ENCODE measurements at regions not wholly inside any gene's neighbourhood (a gene's known extent, or its start where the extent isn't known, plus 50 kb on each side); places are given as distances from the start of the nearest gene placed in this dataset.
"Not testable (repeated sequence)": the region's sequence is repeated elsewhere in the genome, so short reads cannot be mapped to it uniquely, and the experiment has no call there.

GRCh38 chr7:49596701-49597491 is 176.5 kb upstream of the VWC2 start:
- H3K4me3 ChIP-seq (ENCODE audit: low read depth, low read length), result no peak overlapping the region
- H3K9ac ChIP-seq (ENCODE audit: low read depth, low read length), result no peak overlapping the region

GRCh38 chr7:49597805-49598204 is 175.6 kb upstream of the VWC2 start:
- Histone ChIP-seq H3K36me3 (ENCODE audit: control insufficient read depth, insufficient read depth, low read length) (no peaks in the 10 kb centered on the region), H3K9me3 (ENCODE audit: control insufficient read depth, insufficient read depth, low read length) (no peaks in the 10 kb centered on the region), H3K4me3 (ENCODE audit: low read depth, low read length) (no peak overlapping the region), H3K27ac (ENCODE audit: low read depth, low read length) (no peak overlapping the region), H3K4me1 (ENCODE audit: control insufficient read depth, insufficient read depth, low read length) (no peaks in the 10 kb centered on the region), H3K27me3 (ENCODE audit: control insufficient read depth, insufficient read depth, low read length) (no peaks in the 10 kb centered on the region), H3K9ac (ENCODE audit: low read depth, low read length) (no peak overlapping the region)

More at GRCh38 chr7:49596701-49597491, 176.5 kb upstream of the VWC2 start:
- Histone ChIP-seq H3K36me3 (ENCODE audit: control insufficient read depth, insufficient read depth, low read length) (no peaks in the 10 kb centered on the region), H3K27me3 (ENCODE audit: control insufficient read depth, insufficient read depth, low read length) (no peaks in the 10 kb centered on the region), H3K9me3 (ENCODE audit: control insufficient read depth, insufficient read depth, low read length) (no peaks in the 10 kb centered on the region), H3K4me1 (ENCODE audit: control insufficient read depth, insufficient read depth, low read length) (no peaks in the 10 kb centered on the region), H3K27ac (ENCODE audit: low read depth, low read length) (no peak overlapping the region)

GRCh38 chr7:49611951-49612350 is 161.5 kb upstream of the VWC2 start:
- Histone ChIP-seq H3K9ac (ENCODE audit: low read depth, low read length) (no peak overlapping the region), H3K4me3 (ENCODE audit: low read depth, low read length) (no peak overlapping the region), H3K27ac (ENCODE audit: low read depth, low read length) (no peak overlapping the region), H3K9me3 (ENCODE audit: control insufficient read depth, insufficient read depth, low read length) (no peaks in the 10 kb centered on the region), H3K4me1 (ENCODE audit: control insufficient read depth, insufficient read depth, low read length) (no peaks in the 10 kb centered on the region), H3K36me3 (ENCODE audit: control insufficient read depth, insufficient read depth, low read length) (no peaks in the 10 kb centered on the region), H3K27me3 (ENCODE audit: control insufficient read depth, insufficient read depth, low read length) (no peaks in the 10 kb centered on the region)

- H3K9ac ChIP-seq (ENCODE audit: low read depth, low read length), result no peak overlapping the region
- no peaks in the 10 kb centered on the region for H3K36me3 ChIP-seq (ENCODE audit: control insufficient read depth, insufficient read depth, low read length)
- no peak overlapping the region for H3K4me3 ChIP-seq (ENCODE audit: low read depth, low read length)
- no peak overlapping the region for H3K27ac ChIP-seq (ENCODE audit: low read depth, low read length)
- H3K4me1 ChIP-seq (ENCODE audit: control insufficient read depth, insufficient read depth, low read length), result no peaks in the 10 kb centered on the region
- H3K9me3 ChIP-seq (ENCODE audit: control insufficient read depth, insufficient read depth, low read length), result no peaks in the 10 kb centered on the region
- H3K27me3 ChIP-seq (ENCODE audit: control insufficient read depth, insufficient read depth, low read length), result no peaks in the 10 kb centered on the region
Measured at GRCh38 chr7:49613759-49614158, 159.7 kb upstream of the VWC2 start.

GRCh38 chr7:49614974-49615373 is 158.5 kb upstream of the VWC2 start:
- H3K9me3 ChIP-seq (ENCODE audit: control insufficient read depth, insufficient read depth, low read length); H3K9ac ChIP-seq (ENCODE audit: low read depth, low read length); H3K27me3 ChIP-seq (ENCODE audit: control insufficient read depth, insufficient read depth, low read length); H3K4me3 ChIP-seq (ENCODE audit: low read depth, low read length); H3K36me3 ChIP-seq (ENCODE audit: control insufficient read depth, insufficient read depth, low read length); H3K27ac ChIP-seq (ENCODE audit: low read depth, low read length); H3K4me1 ChIP-seq (ENCODE audit: control insufficient read depth, insufficient read depth, low read length): not testable (repeated sequence)

- no peak overlapping the region for H3K9ac ChIP-seq (ENCODE audit: low read depth, low read length)
- H3K4me3 ChIP-seq (ENCODE audit: low read depth, low read length), result no peak overlapping the region
- H3K36me3 ChIP-seq (ENCODE audit: control insufficient read depth, insufficient read depth, low read length), result no peaks in the 10 kb centered on the region
- H3K9me3 ChIP-seq (ENCODE audit: control insufficient read depth, insufficient read depth, low read length), result no peaks in the 10 kb centered on the region
- no peak overlapping the region for H3K27ac ChIP-seq (ENCODE audit: low read depth, low read length)
- no peaks in the 10 kb centered on the region for H3K27me3 ChIP-seq (ENCODE audit: control insufficient read depth, insufficient read depth, low read length)
- no peaks in the 10 kb centered on the region for H3K4me1 ChIP-seq (ENCODE audit: control insufficient read depth, insufficient read depth, low read length)
Measured at GRCh38 chr7:49618028-49618427, 155.4 kb upstream of the VWC2 start.

- no peaks in the 10 kb centered on the region for H3K27me3 ChIP-seq (ENCODE audit: control insufficient read depth, insufficient read depth, low read length)
- H3K9me3 ChIP-seq (ENCODE audit: control insufficient read depth, insufficient read depth, low read length), result no peaks in the 10 kb centered on the region
- no peak overlapping the region for H3K4me3 ChIP-seq (ENCODE audit: low read depth, low read length)
- no peak overlapping the region for H3K9ac ChIP-seq (ENCODE audit: low read depth, low read length)
- no peaks in the 10 kb centered on the region for H3K4me1 ChIP-seq (ENCODE audit: control insufficient read depth, insufficient read depth, low read length)
- no peak overlapping the region for H3K27ac ChIP-seq (ENCODE audit: low read depth, low read length)
- H3K36me3 ChIP-seq (ENCODE audit: control insufficient read depth, insufficient read depth, low read length), result no peaks in the 10 kb centered on the region
Measured at GRCh38 chr7:49623943-49624342, 149.5 kb upstream of the VWC2 start.

GRCh38 chr7:49624611-49625010 is 148.8 kb upstream of the VWC2 start:
- H3K4me3 ChIP-seq (ENCODE audit: low read depth, low read length), result no peak overlapping the region
- H3K27ac ChIP-seq (ENCODE audit: low read depth, low read length), result no peak overlapping the region
- H3K4me1 ChIP-seq (ENCODE audit: control insufficient read depth, insufficient read depth, low read length), result no peaks in the 10 kb centered on the region
- no peaks in the 10 kb centered on the region for H3K9me3 ChIP-seq (ENCODE audit: control insufficient read depth, insufficient read depth, low read length)
- H3K27me3 ChIP-seq (ENCODE audit: control insufficient read depth, insufficient read depth, low read length), result no peaks in the 10 kb centered on the region
- H3K9ac ChIP-seq (ENCODE audit: low read depth, low read length), result no peak overlapping the region
- H3K36me3 ChIP-seq (ENCODE audit: control insufficient read depth, insufficient read depth, low read length), result no peaks in the 10 kb centered on the region

GRCh38 chr7:49630513-49630912 is 142.9 kb upstream of the VWC2 start:
- no peak overlapping the region for H3K27ac ChIP-seq (ENCODE audit: low read depth, low read length)
- H3K27me3 ChIP-seq (ENCODE audit: control insufficient read depth, insufficient read depth, low read length), result no peaks in the 10 kb centered on the region
- peaks cover 7% of the 10 kb centered on the region; the same call in 1 of the 2 replicates for H3K4me1 ChIP-seq (ENCODE audit: control insufficient read depth, insufficient read depth, low read length)
- no peak overlapping the region for H3K4me3 ChIP-seq (ENCODE audit: low read depth, low read length)
- no peaks in the 10 kb centered on the region for H3K9me3 ChIP-seq (ENCODE audit: control insufficient read depth, insufficient read depth, low read length)
- no peak overlapping the region for H3K9ac ChIP-seq (ENCODE audit: low read depth, low read length)
- no peaks in the 10 kb centered on the region for H3K36me3 ChIP-seq (ENCODE audit: control insufficient read depth, insufficient read depth, low read length)

GRCh38 chr7:49631071-49631815 is 142.2 kb upstream of the VWC2 start:
- peaks cover 7% of the 10 kb centered on the region; the same call in 1 of the 2 replicates for H3K4me1 ChIP-seq (ENCODE audit: control insufficient read depth, insufficient read depth, low read length)
- H3K27ac ChIP-seq (ENCODE audit: low read depth, low read length), result no peak overlapping the region
- no peak overlapping the region for H3K9ac ChIP-seq (ENCODE audit: low read depth, low read length)
- no peaks in the 10 kb centered on the region for H3K9me3 ChIP-seq (ENCODE audit: control insufficient read depth, insufficient read depth, low read length)
- no peaks in the 10 kb centered on the region for H3K27me3 ChIP-seq (ENCODE audit: control insufficient read depth, insufficient read depth, low read length)
- no peak overlapping the region for H3K4me3 ChIP-seq (ENCODE audit: low read depth, low read length)
- no peaks in the 10 kb centered on the region for H3K36me3 ChIP-seq (ENCODE audit: control insufficient read depth, insufficient read depth, low read length)

GRCh38 chr7:49631960-49632359 is 141.5 kb upstream of the VWC2 start:
- no peaks in the 10 kb centered on the region for H3K27me3 ChIP-seq (ENCODE audit: control insufficient read depth, insufficient read depth, low read length)
- H3K4me3 ChIP-seq (ENCODE audit: low read depth, low read length), result no peak overlapping the region

More at GRCh38 chr7:49631960-49632359, 141.5 kb upstream of the VWC2 start:
- Histone ChIP-seq H3K27ac (ENCODE audit: low read depth, low read length) (no peak overlapping the region), H3K4me1 (ENCODE audit: control insufficient read depth, insufficient read depth, low read length) (peaks cover 7% of the 10 kb centered on the region; the same call in 1 of the 2 replicates), H3K36me3 (ENCODE audit: control insufficient read depth, insufficient read depth, low read length) (no peaks in the 10 kb centered on the region), H3K9ac (ENCODE audit: low read depth, low read length) (no peak overlapping the region), H3K9me3 (ENCODE audit: control insufficient read depth, insufficient read depth, low read length) (no peaks in the 10 kb centered on the region)
